ENCODE measurements at regions not wholly inside any gene's neighbourhood (a gene's known extent, or its start where the extent isn't known, plus 50 kb on each side); places are given as distances from the start of the nearest gene placed in this dataset.

GRCh38 chr6:156507106-156507505, 270.1 kb upstream of the ARID1B start:
- no peak overlapping the region for H3K4me3 ChIP-seq (ENCODE audit: low read length)

GRCh38 chr6:156502969-156503504, 274.1 kb upstream of the ARID1B start:
- DNase-seq (ENCODE audit: low read depth, low spot score), result no peak

More at GRCh38 chr6:156507106-156507505, 270.1 kb upstream of the ARID1B start:
- DNase-seq (ENCODE audit: low read depth, low spot score), result no peak

GRCh38 chr6:156497618-156498017, 279.6 kb upstream of the ARID1B start:
- no peak for DNase-seq (ENCODE audit: low read depth, low spot score)
- H3K4me3 ChIP-seq (ENCODE audit: low read length), result no peak overlapping the region

More at GRCh38 chr6:156502969-156503504, 274.1 kb upstream of the ARID1B start:
- no peak overlapping the region for H3K4me3 ChIP-seq (ENCODE audit: low read length)

GRCh38 chr6:156487877-156488276, 289.3 kb upstream of the ARID1B start:
- H3K4me3 ChIP-seq (ENCODE audit: low read length), result no peak overlapping the region
- DNase-seq (ENCODE audit: low read depth, low spot score), result no peak

GRCh38 chr6:156485150-156485549, 292.0 kb upstream of the ARID1B start:
- no peak for DNase-seq (ENCODE audit: low read depth, low spot score)
- no peak overlapping the region for H3K4me3 ChIP-seq (ENCODE audit: low read length)

GRCh38 chr6:156474507-156475120, 302.6 kb upstream of the ARID1B start:
- no peak overlapping the region for H3K4me3 ChIP-seq (ENCODE audit: low read length)
- DNase-seq (ENCODE audit: low read depth, low spot score), result no peak

- no peak for DNase-seq (ENCODE audit: low read depth, low spot score)
- H3K4me3 ChIP-seq (ENCODE audit: low read length), result no peak overlapping the region
Observed at GRCh38 chr6:156471000-156471399, 306.2 kb upstream of the ARID1B start.

- no peak overlapping the region for H3K4me3 ChIP-seq (ENCODE audit: low read length)
- no peak for DNase-seq (ENCODE audit: low read depth, low spot score)
Observed at GRCh38 chr6:156464100-156464878, 312.9 kb upstream of the ARID1B start.

- H3K4me3 ChIP-seq (ENCODE audit: low read length), result no peak overlapping the region
- no peak for DNase-seq (ENCODE audit: low read depth, low spot score)
Observed at GRCh38 chr6:156461647-156462046, 315.5 kb upstream of the ARID1B start.

- DNase-seq (ENCODE audit: low read depth, low spot score), result no peak
Observed at GRCh38 chr6:156457601-156458000, 319.6 kb upstream of the ARID1B start.

GRCh38 chr6:156455847-156456246, 321.3 kb upstream of the ARID1B start:
- no peak overlapping the region for H3K4me3 ChIP-seq (ENCODE audit: low read length)
- no peak for DNase-seq (ENCODE audit: low read depth, low spot score)

More at GRCh38 chr6:156457601-156458000, 319.6 kb upstream of the ARID1B start:
- no peak overlapping the region for H3K4me3 ChIP-seq (ENCODE audit: low read length)

GRCh38 chr6:156454867-156455266, 322.3 kb upstream of the ARID1B start:
- no peak overlapping the region for H3K4me3 ChIP-seq (ENCODE audit: low read length)
- DNase-seq (ENCODE audit: low read depth, low spot score), result no peak

- H3K4me3 ChIP-seq (ENCODE audit: low read length), result no peak overlapping the region
- no peak for DNase-seq (ENCODE audit: low read depth, low spot score)
Observed at GRCh38 chr6:156451726-156452125, 325.5 kb upstream of the ARID1B start.

GRCh38 chr6:156451088-156451487, 326.1 kb upstream of the ARID1B start:
- H3K4me3 ChIP-seq (ENCODE audit: low read length), result no peak overlapping the region
- no peak for DNase-seq (ENCODE audit: low read depth, low spot score)

GRCh38 chr6:156450421-156450820, 326.8 kb upstream of the ARID1B start:
- no peak overlapping the region for H3K4me3 ChIP-seq (ENCODE audit: low read length)
- DNase-seq (ENCODE audit: low read depth, low spot score), result no peak

- DNase-seq (ENCODE audit: low read depth, low spot score), result no peak
- H3K4me3 ChIP-seq (ENCODE audit: low read length), result no peak overlapping the region
Observed at GRCh38 chr6:156449569-156449968, 327.6 kb upstream of the ARID1B start.

- no peak for DNase-seq (ENCODE audit: low read depth, low spot score)
- no peak overlapping the region for H3K4me3 ChIP-seq (ENCODE audit: low read length)
Observed at GRCh38 chr6:156449128-156449527, 328.1 kb upstream of the ARID1B start.

GRCh38 chr6:156448579-156448978, 328.6 kb upstream of the ARID1B start:
- DNase-seq (ENCODE audit: low read depth, low spot score), result no peak
- no peak overlapping the region for H3K4me3 ChIP-seq (ENCODE audit: low read length)

GRCh38 chr6:156440688-156441087, 336.5 kb upstream of the ARID1B start:
- no peak overlapping the region for H3K4me3 ChIP-seq (ENCODE audit: low read length)
- DNase-seq (ENCODE audit: low read depth, low spot score), result no peak

- no peak for DNase-seq (ENCODE audit: low read depth, low spot score)
- no peak overlapping the region for H3K4me3 ChIP-seq (ENCODE audit: low read length)
Observed at GRCh38 chr6:156438350-156438923, 338.7 kb upstream of the ARID1B start.

All from Jurkat, Clone E6-1 (cell line).